ENCODE measurements at regions not wholly inside any gene's neighbourhood (a gene's known extent, or its start where the extent isn't known, plus 50 kb on each side); places are given as distances from the start of the nearest gene placed in this dataset.

- no peak for TF ChIP-seq CTCF (IDR thresholded peaks at IDR 0.05)
- no peak for TF ChIP-seq EP300 (IDR thresholded peaks at IDR 0.05)
- no peak for TF ChIP-seq POLR2A (IDR thresholded peaks at IDR 0.05)
These were observed 51.0 kb upstream of the WSB1 start for GRCh38 chr17:27242951-27243350.

Measured in sigmoid colon (tissue), 4 donors.